ENCODE measurements at regions not wholly inside any gene's neighbourhood (a gene's known extent, or its start where the extent isn't known, plus 50 kb on each side); places are given as distances from the start of the nearest gene placed in this dataset.

GRCh38 chr14:29030121-29030520 lies 263.5 kb downstream of the FOXG1 start:
- H3K27ac ChIP-seq: no peak overlapping the region
- no peak for TF ChIP-seq CTCF (IDR thresholded peaks at IDR 0.05)
- TF ChIP-seq POLR2A (IDR thresholded peaks at IDR 0.05): no peak
- no peak for TF ChIP-seq POLR2AphosphoS5 (IDR thresholded peaks at IDR 0.05; ENCODE audit: insufficient read depth in 1 of 2, low read depth in 1 of 2)

GRCh38 chr14:29030970-29031369 lies 264.4 kb downstream of the FOXG1 start:
- TF ChIP-seq POLR2A (IDR thresholded peaks at IDR 0.05): no peak
- TF ChIP-seq POLR2AphosphoS5 (IDR thresholded peaks at IDR 0.05; ENCODE audit: insufficient read depth in 1 of 2, low read depth in 1 of 2): no peak
- TF ChIP-seq CTCF (IDR thresholded peaks at IDR 0.05): no peak
- intact Hi-C loops (cut with DNase I): no loop called here
- Histone ChIP-seq H3K4me1 (no peaks in the 10 kb centered on the region), H3K4me3 (no peak overlapping the region), H3K36me3 (no peaks in the 10 kb centered on the region), H3K27me3 (no peaks in the 10 kb centered on the region), H3K27ac (no peak overlapping the region), H3K9me3 (no peaks in the 10 kb centered on the region)
- DNase-seq (ENCODE audit: extremely low spot score in 2 of 2): no peak

More at GRCh38 chr14:29030121-29030520, 263.5 kb downstream of the FOXG1 start:
- Histone ChIP-seq H3K27me3 (no peaks in the 10 kb centered on the region), H3K9me3 (no peaks in the 10 kb centered on the region), H3K4me3 (no peak overlapping the region), H3K4me1 (no peaks in the 10 kb centered on the region), H3K36me3 (no peaks in the 10 kb centered on the region)
- intact Hi-C loops (cut with DNase I): no loop called here
- DNase-seq (ENCODE audit: extremely low spot score in 2 of 2): no peak

- Histone ChIP-seq H3K4me3 (no peak overlapping the region), H3K9me3 (no peaks in the 10 kb centered on the region), H3K27ac (no peak overlapping the region), H3K27me3 (no peaks in the 10 kb centered on the region), H3K36me3 (no peaks in the 10 kb centered on the region), H3K4me1 (no peaks in the 10 kb centered on the region)
- DNase-seq (ENCODE audit: extremely low spot score in 2 of 2): no peak
- intact Hi-C loops (cut with DNase I): no loop called here
- no peak for TF ChIP-seq POLR2AphosphoS5 (IDR thresholded peaks at IDR 0.05; ENCODE audit: insufficient read depth in 1 of 2, low read depth in 1 of 2)
- TF ChIP-seq CTCF (IDR thresholded peaks at IDR 0.05): no peak
- TF ChIP-seq POLR2A (IDR thresholded peaks at IDR 0.05): no peak
Measured at GRCh38 chr14:29035134-29035533, 268.5 kb downstream of the FOXG1 start.

GRCh38 chr14:29037411-29037810 lies 270.8 kb downstream of the FOXG1 start:
- Histone ChIP-seq H3K4me3 (no peak overlapping the region), H3K27ac (no peak overlapping the region), H3K36me3 (no peaks in the 10 kb centered on the region), H3K27me3 (no peaks in the 10 kb centered on the region), H3K9me3 (no peaks in the 10 kb centered on the region), H3K4me1 (no peaks in the 10 kb centered on the region)
- no peak for TF ChIP-seq POLR2AphosphoS5 (IDR thresholded peaks at IDR 0.05; ENCODE audit: insufficient read depth in 1 of 2, low read depth in 1 of 2)
- no peak for TF ChIP-seq POLR2A (IDR thresholded peaks at IDR 0.05)
- no peak for TF ChIP-seq CTCF (IDR thresholded peaks at IDR 0.05)
- DNase-seq (ENCODE audit: extremely low spot score in 2 of 2): no peak
- intact Hi-C loops (cut with DNase I): no loop called here

- Histone ChIP-seq H3K27me3 (no peaks in the 10 kb centered on the region), H3K27ac (no peak overlapping the region), H3K4me3 (no peak overlapping the region), H3K9me3 (no peaks in the 10 kb centered on the region), H3K4me1 (no peaks in the 10 kb centered on the region), H3K36me3 (no peaks in the 10 kb centered on the region)
- intact Hi-C loops (cut with DNase I): no loop called here
- no peak for TF ChIP-seq POLR2AphosphoS5 (IDR thresholded peaks at IDR 0.05; ENCODE audit: insufficient read depth in 1 of 2, low read depth in 1 of 2)
- no peak for TF ChIP-seq CTCF (IDR thresholded peaks at IDR 0.05)
- no peak for TF ChIP-seq POLR2A (IDR thresholded peaks at IDR 0.05)
- no peak for DNase-seq (ENCODE audit: extremely low spot score in 2 of 2)
Measured at GRCh38 chr14:29039171-29039570, 272.6 kb downstream of the FOXG1 start.
